ENCODE measurements at regions not wholly inside any gene's neighbourhood (a gene's known extent, or its start where the extent isn't known, plus 50 kb on each side); places are given as distances from the start of the nearest gene placed in this dataset.

GRCh38 chr18:2380101-2380500, 191.2 kb downstream of the METTL4 start:
- peaks cover 0 to 4% of the 10 kb centered on the region in 2 donors for H3K4me1 ChIP-seq (ENCODE audit: control insufficient read depth in 2 of 2, insufficient read depth in 1 of 2, low read depth in 1 of 2, low read length in 2 of 2)
- H3K4ac ChIP-seq (ENCODE audit: low read length), result no peak overlapping the region
- no peaks in the 10 kb centered on the region for H3K79me1 ChIP-seq (ENCODE audit: low read depth, low read length)
- no peak overlapping the region for H3K18ac ChIP-seq (ENCODE audit: low read length)
- H3K23ac ChIP-seq (ENCODE audit: low read depth, low read length, poor library complexity), result no peak overlapping the region
- H4K91ac ChIP-seq (ENCODE audit: low read depth, low read length, poor library complexity), result no peak overlapping the region
- H3K4me3 ChIP-seq (ENCODE audit: low read length in 2 of 2), result no peak overlapping the region
- H2BK120ac ChIP-seq (ENCODE audit: low read depth, low read length), result no peak overlapping the region
- H3K9ac ChIP-seq (ENCODE audit: low read depth, low read length, poor library complexity), result no peak overlapping the region
- H3K27me3 ChIP-seq (ENCODE audit: control insufficient read depth in 3 of 3, insufficient read depth in 3 of 3, low read depth in 1 of 3, low read length in 3 of 3), result no peaks in the 10 kb centered on the region
- H2BK12ac ChIP-seq (ENCODE audit: low read length), result no peak overlapping the region
- H3K36me3 ChIP-seq (replicated peaks in 1 of 2; ENCODE audit: control insufficient read depth in 2 of 2, insufficient read depth in 2 of 2, low read length in 2 of 2), result no peaks in the 10 kb centered on the region
- DNase-seq (ENCODE audit: low spot score), result no peak
- H3K9me3 ChIP-seq (replicated peaks in 1 of 2; ENCODE audit: control insufficient read depth in 2 of 2, insufficient read depth in 1 of 2, low read depth in 1 of 2, low read length in 2 of 2), result no peaks in the 10 kb centered on the region
- no peak overlapping the region for H2BK5ac ChIP-seq (ENCODE audit: low read length)
- no peak overlapping the region for H4K8ac ChIP-seq (ENCODE audit: low read depth, low read length)
- no peak overlapping the region for H2AK5ac ChIP-seq (ENCODE audit: low read depth, low read length)
- no CpG with 5 or more reads among the region's 2 CpGs for WGBS, 2 donors (ENCODE audit: extremely low coverage in 2 of 2, insufficient read length in 2 of 2, insufficient replicate concordance in 1 of 2)
- no peak overlapping the region for H3K27ac ChIP-seq (replicated peaks; ENCODE audit: low read length)
- no peak overlapping the region for H3K14ac ChIP-seq (ENCODE audit: low read length)
- H3K4me2 ChIP-seq (ENCODE audit: insufficient read depth, low read length, poor library complexity, severe bottlenecking), result no peak overlapping the region
- no peak overlapping the region for H2AFZ ChIP-seq (ENCODE audit: low read length)
- no peak overlapping the region for H2BK15ac ChIP-seq (ENCODE audit: low read length)

- no CpG with 5 or more reads among the region's 2 CpGs for WGBS, 2 donors (ENCODE audit: extremely low coverage in 2 of 2, insufficient read length in 2 of 2, insufficient replicate concordance in 1 of 2)
- Histone ChIP-seq H3K14ac (ENCODE audit: low read length) (no peak overlapping the region), H3K4ac (ENCODE audit: low read length) (no peak overlapping the region)
Observed at GRCh38 chr18:2381539-2381938, 189.8 kb downstream of the METTL4 start.

GRCh38 chr18:2387588-2387987, 183.7 kb downstream of the METTL4 start:
- Histone ChIP-seq H4K91ac (ENCODE audit: low read depth, low read length, poor library complexity) (no peak overlapping the region), H2BK15ac (ENCODE audit: low read length) (no peak overlapping the region), H3K36me3 (replicated peaks in 1 of 2; ENCODE audit: control insufficient read depth in 2 of 2, insufficient read depth in 2 of 2, low read length in 2 of 2) (no peaks in the 10 kb centered on the region), H3K18ac (ENCODE audit: low read length) (no peak overlapping the region), H3K9ac (ENCODE audit: low read depth, low read length, poor library complexity) (no peak overlapping the region), H2AK5ac (ENCODE audit: low read depth, low read length) (no peak overlapping the region), H3K79me1 (ENCODE audit: low read depth, low read length) (no peaks in the 10 kb centered on the region), H3K9me3 (replicated peaks in 1 of 2; ENCODE audit: control insufficient read depth in 2 of 2, insufficient read depth in 1 of 2, low read depth in 1 of 2, low read length in 2 of 2) (no peaks in the 10 kb centered on the region), H3K27ac (replicated peaks; ENCODE audit: low read length) (no peak overlapping the region), H3K14ac (ENCODE audit: low read length) (no peak overlapping the region), H2BK5ac (ENCODE audit: low read length) (no peak overlapping the region), H4K8ac (ENCODE audit: low read depth, low read length) (no peak overlapping the region), H2AFZ (ENCODE audit: low read length) (no peak overlapping the region), H2BK12ac (ENCODE audit: low read length) (no peak overlapping the region), H3K4me2 (ENCODE audit: insufficient read depth, low read length, poor library complexity, severe bottlenecking) (no peak overlapping the region), H2BK120ac (ENCODE audit: low read depth, low read length) (no peak overlapping the region), H3K4ac (ENCODE audit: low read length) (no peak overlapping the region), H3K4me3 (ENCODE audit: low read length in 2 of 2) (no peak overlapping the region), H3K4me1 (ENCODE audit: control insufficient read depth in 2 of 2, insufficient read depth in 1 of 2, low read depth in 1 of 2, low read length in 2 of 2) (no peaks in the 10 kb centered on the region), H3K23ac (ENCODE audit: low read depth, low read length, poor library complexity) (no peak overlapping the region), H3K27me3 (ENCODE audit: control insufficient read depth in 3 of 3, insufficient read depth in 3 of 3, low read depth in 1 of 3, low read length in 3 of 3) (no peaks in the 10 kb centered on the region)
- no peak for DNase-seq (ENCODE audit: low spot score)

More at GRCh38 chr18:2381539-2381938, 189.8 kb downstream of the METTL4 start:
- Histone ChIP-seq H2AFZ (ENCODE audit: low read length) (no peak overlapping the region), H3K27me3 (ENCODE audit: control insufficient read depth in 3 of 3, insufficient read depth in 3 of 3, low read depth in 1 of 3, low read length in 3 of 3) (no peaks in the 10 kb centered on the region), H2BK15ac (ENCODE audit: low read length) (no peak overlapping the region), H2BK120ac (ENCODE audit: low read depth, low read length) (no peak overlapping the region), H2BK12ac (ENCODE audit: low read length) (no peak overlapping the region), H3K36me3 (replicated peaks in 1 of 2; ENCODE audit: control insufficient read depth in 2 of 2, insufficient read depth in 2 of 2, low read length in 2 of 2) (no peaks in the 10 kb centered on the region), H3K18ac (ENCODE audit: low read length) (no peak overlapping the region), H3K79me1 (ENCODE audit: low read depth, low read length) (no peaks in the 10 kb centered on the region), H2BK5ac (ENCODE audit: low read length) (no peak overlapping the region), H3K9ac (ENCODE audit: low read depth, low read length, poor library complexity) (no peak overlapping the region), H4K8ac (ENCODE audit: low read depth, low read length) (no peak overlapping the region), H3K4me3 (ENCODE audit: low read length in 2 of 2) (no peak overlapping the region), H3K27ac (replicated peaks; ENCODE audit: low read length) (no peak overlapping the region), H4K91ac (ENCODE audit: low read depth, low read length, poor library complexity) (no peak overlapping the region), H3K23ac (ENCODE audit: low read depth, low read length, poor library complexity) (no peak overlapping the region), H3K9me3 (replicated peaks in 1 of 2; ENCODE audit: control insufficient read depth in 2 of 2, insufficient read depth in 1 of 2, low read depth in 1 of 2, low read length in 2 of 2) (no peaks in the 10 kb centered on the region), H2AK5ac (ENCODE audit: low read depth, low read length) (no peak overlapping the region), H3K4me1 (ENCODE audit: control insufficient read depth in 2 of 2, insufficient read depth in 1 of 2, low read depth in 1 of 2, low read length in 2 of 2) (peaks cover 0 to 4% of the 10 kb centered on the region in 2 donors), H3K4me2 (ENCODE audit: insufficient read depth, low read length, poor library complexity, severe bottlenecking) (no peak overlapping the region)
- DNase-seq (ENCODE audit: low spot score), result no peak

- no peak overlapping the region for H2BK12ac ChIP-seq (ENCODE audit: low read length)
- no peak overlapping the region for H2AFZ ChIP-seq (ENCODE audit: low read length)
- H3K27ac ChIP-seq (replicated peaks; ENCODE audit: low read length), result no peak overlapping the region
- no peaks in the 10 kb centered on the region for H3K27me3 ChIP-seq (ENCODE audit: control insufficient read depth in 3 of 3, insufficient read depth in 3 of 3, low read depth in 1 of 3, low read length in 3 of 3)
- no peaks in the 10 kb centered on the region for H3K36me3 ChIP-seq (replicated peaks in 1 of 2; ENCODE audit: control insufficient read depth in 2 of 2, insufficient read depth in 2 of 2, low read length in 2 of 2)
- peaks cover 2 to 8% of the 10 kb centered on the region in 2 donors for H3K4me1 ChIP-seq (ENCODE audit: control insufficient read depth in 2 of 2, insufficient read depth in 1 of 2, low read depth in 1 of 2, low read length in 2 of 2)
- H2BK120ac ChIP-seq (ENCODE audit: low read depth, low read length), result no peak overlapping the region
- no peak for DNase-seq (ENCODE audit: low spot score)
- no peak overlapping the region for H3K14ac ChIP-seq (ENCODE audit: low read length)
- no peak overlapping the region for H3K4me2 ChIP-seq (ENCODE audit: insufficient read depth, low read length, poor library complexity, severe bottlenecking)
- H3K4me3 ChIP-seq (ENCODE audit: low read length in 2 of 2), result no peak overlapping the region
- no peak overlapping the region for H3K9ac ChIP-seq (ENCODE audit: low read depth, low read length, poor library complexity)
- H3K18ac ChIP-seq (ENCODE audit: low read length), result no peak overlapping the region
- no peak overlapping the region for H3K23ac ChIP-seq (ENCODE audit: low read depth, low read length, poor library complexity)
- H2BK15ac ChIP-seq (ENCODE audit: low read length), result no peak overlapping the region
- H4K8ac ChIP-seq (ENCODE audit: low read depth, low read length), result no peak overlapping the region
- no peak overlapping the region for H2AK5ac ChIP-seq (ENCODE audit: low read depth, low read length)
- H3K4ac ChIP-seq (ENCODE audit: low read length), result no peak overlapping the region
- H4K91ac ChIP-seq (ENCODE audit: low read depth, low read length, poor library complexity), result no peak overlapping the region
- H3K9me3 ChIP-seq (replicated peaks in 1 of 2; ENCODE audit: control insufficient read depth in 2 of 2, insufficient read depth in 1 of 2, low read depth in 1 of 2, low read length in 2 of 2), result no peaks in the 10 kb centered on the region
- WGBS, 2 donors (ENCODE audit: extremely low coverage in 2 of 2, insufficient read length in 2 of 2, insufficient replicate concordance in 1 of 2), result no CpG with 5 or more reads among the region's 1 CpG
- no peaks in the 10 kb centered on the region for H3K79me1 ChIP-seq (ENCODE audit: low read depth, low read length)
- no peak overlapping the region for H2BK5ac ChIP-seq (ENCODE audit: low read length)
Observed at GRCh38 chr18:2390158-2390557, 181.1 kb downstream of the METTL4 start.
